Spleen (tissue), 11 donors: ENCODE measurements at regions not wholly inside any gene's neighbourhood (a gene's known extent, or its start where the extent isn't known, plus 50 kb on each side); places are given as distances from the start of the nearest gene placed in this dataset.

Experiments
- DNase-seq: peaks from one replicate; pipeline ENCODE4 v3.0.0-alpha.2; 2020
- H3K27ac ChIP-seq, 8 donors: fragments of 200-600 bp; sonication (generic) in 7 of 8; 1 replicate in 4 of 8; 2 replicates in 4 of 8; pipeline versions ENCODE4 v1.5.0 to v1.8.0; 2016 to 2021; ENCODE audit warnings: inconsistent platforms in 4 of 8, mild to moderate bottlenecking in 4 of 8, moderate library complexity in 1 of 8
- H3K27me3 ChIP-seq, 7 donors: fragments of 200-600 bp; sonication (generic) in 6 of 7; replicated peaks in 1 of 7; 1 replicate in 4 of 7; 2 replicates in 3 of 7; pipeline versions ENCODE4 v1.5.0 to v1.8.0; 2016 to 2021; ENCODE audit warnings: inconsistent platforms in 3 of 7, mild to moderate bottlenecking in 1 of 7
- H3K36me3 ChIP-seq, 6 donors: fragments of 200-600 bp; sonication (generic) in 5 of 6; 1 replicate in 4 of 6; 2 replicates in 2 of 6; pipeline versions ENCODE4 v1.5.0 to v1.8.0; 2016 to 2021; ENCODE audit warnings: inconsistent platforms in 2 of 6
- H3K4me1 ChIP-seq, 6 donors: fragments of 200-600 bp; sonication (generic) in 5 of 6; 1 replicate in 3 of 6; 2 replicates in 3 of 6; pipeline versions ENCODE4 v1.5.0 to v1.8.0; 2016 to 2021; ENCODE audit warnings: inconsistent platforms in 3 of 6
- H3K4me3 ChIP-seq, 8 donors: fragments of 200-600 bp; sonication (generic) in 7 of 8; 1 replicate in 4 of 8; 2 replicates in 4 of 8; pipeline versions ENCODE4 v1.5.0 to v1.8.0; 2016 to 2021; ENCODE audit warnings: inconsistent platforms in 4 of 8, mild to moderate bottlenecking in 4 of 8, moderate library complexity in 2 of 8
- H3K9me3 ChIP-seq, 8 donors: fragments of 200-600 bp; sonication (generic) in 7 of 8; 1 replicate in 4 of 8; 2 replicates in 4 of 8; pipeline versions ENCODE4 v1.5.0 to v1.8.0; 2016 to 2021; ENCODE audit warnings: inconsistent platforms in 4 of 8
- POLR2A ChIP-seq, 3 donors: fragments of 450-650 bp; IDR thresholded peaks; one replicate each; pipeline ENCODE4 v1.5.1; 2017; ENCODE audit warnings: antibody characterized with exemption in 3 of 3, mild to moderate bottlenecking in 1 of 3
- POLR2AphosphoS5 ChIP-seq, 3 donors: sonication (generic); formaldehyde crosslinking; IDR thresholded peaks; one replicate each; pipeline ENCODE4 v1.5.1; 2017; ENCODE audit warnings: antibody characterized with exemption in 3 of 3
- WGBS, 5 donors: extraction: QIAGEN DNeasy Blood & Tissue Kit in 3 of 5; methylation state at CpG; one replicate each; pipeline versions ENCODE4 v1.1.5 to v1.1.7; 2013 to 2018; 5-methylcytosine and 5-hydroxymethylcytosine counted together
- intact Hi-C: fragments of 100-400 bp; cut with DNase I; formaldehyde crosslinking; loops from one replicate; pipeline ENCODE4 v1.15.0; 2023; ENCODE audit warnings: low total_unique reads
- TF ChIP-seq, protein P1 (sequence below), 11 experiments: fragments of 200-600 bp in 7 of 11; fragments of 450-650 bp in 4 of 11; sonication (generic) in 4 of 11; IDR thresholded peaks in 8 of 11; conservative IDR thresholded peaks in 3 of 11; 1 replicate in 7 of 11; 2 replicates in 4 of 11; pipeline versions ENCODE4 v1.4.0 to v1.8.0; 2016 to 2021; ENCODE audit warnings: antibody characterized with exemption in 11 of 11, inconsistent platforms in 4 of 11, mild to moderate bottlenecking in 1 of 11
- donor health status: healthy with polysubstance abuse.
- donor health status: DM: no; HTN: no; CAD: no; lungs with moderate emphysema.
- donor health status: DM: no; HTN: no; CAD: no.
- donor health status: Bipolar disorder and iron deficiency.
- donor health status: healthy.
- donor health status: DM: no; HTN: no; CAD: no.
- donor health status: DM: yes; HTN: yes; CAD: no.

DNA sequence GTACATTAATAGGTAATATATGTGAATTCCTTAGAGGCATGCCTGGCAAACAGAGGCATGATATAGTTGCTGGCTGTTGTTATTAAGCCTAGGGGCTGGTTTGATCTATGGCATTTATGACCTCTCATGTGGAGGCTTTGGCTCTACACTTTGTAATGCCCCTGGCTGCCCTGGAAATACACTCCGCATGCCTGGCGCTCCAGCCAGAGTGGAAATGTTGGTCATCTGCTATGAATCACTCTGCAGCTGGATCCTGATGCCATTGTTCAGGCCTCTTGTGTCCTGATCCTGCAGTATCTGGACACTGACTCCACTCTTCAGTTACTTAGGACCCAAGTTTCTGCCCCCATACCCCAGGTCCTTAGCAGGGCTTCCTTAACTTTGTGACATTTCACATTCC lies 200.5 kb upstream of the PCSK2 start:
- H3K4me3 ChIP-seq, result no peak overlapping the region
- intact Hi-C loops, result no loop called here
- no peaks in the 10 kb centered on the region for H3K27me3 ChIP-seq
- WGBS, 5 donors, result 76 to 95% (median 91%) methylated on average over 2 of the region's 2 CpGs
- no peak overlapping the region for H3K27ac ChIP-seq
- no peaks in the 10 kb centered on the region for H3K4me1 ChIP-seq
- no peak for DNase-seq
- no peaks in the 10 kb centered on the region for H3K36me3 ChIP-seq
- no peak for TF ChIP-seq POLR2AphosphoS5 (IDR thresholded peaks at IDR 0.05)
- TF ChIP-seq, protein P1, sequence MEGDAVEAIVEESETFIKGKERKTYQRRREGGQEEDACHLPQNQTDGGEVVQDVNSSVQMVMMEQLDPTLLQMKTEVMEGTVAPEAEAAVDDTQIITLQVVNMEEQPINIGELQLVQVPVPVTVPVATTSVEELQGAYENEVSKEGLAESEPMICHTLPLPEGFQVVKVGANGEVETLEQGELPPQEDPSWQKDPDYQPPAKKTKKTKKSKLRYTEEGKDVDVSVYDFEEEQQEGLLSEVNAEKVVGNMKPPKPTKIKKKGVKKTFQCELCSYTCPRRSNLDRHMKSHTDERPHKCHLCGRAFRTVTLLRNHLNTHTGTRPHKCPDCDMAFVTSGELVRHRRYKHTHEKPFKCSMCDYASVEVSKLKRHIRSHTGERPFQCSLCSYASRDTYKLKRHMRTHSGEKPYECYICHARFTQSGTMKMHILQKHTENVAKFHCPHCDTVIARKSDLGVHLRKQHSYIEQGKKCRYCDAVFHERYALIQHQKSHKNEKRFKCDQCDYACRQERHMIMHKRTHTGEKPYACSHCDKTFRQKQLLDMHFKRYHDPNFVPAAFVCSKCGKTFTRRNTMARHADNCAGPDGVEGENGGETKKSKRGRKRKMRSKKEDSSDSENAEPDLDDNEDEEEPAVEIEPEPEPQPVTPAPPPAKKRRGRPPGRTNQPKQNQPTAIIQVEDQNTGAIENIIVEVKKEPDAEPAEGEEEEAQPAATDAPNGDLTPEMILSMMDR (IDR thresholded peaks at IDR 0.05 in 8 of 11, conservative IDR thresholded peaks at IDR 0.05 in 3 of 11), result no peak
- no peak for TF ChIP-seq POLR2A (IDR thresholded peaks at IDR 0.05)
- H3K9me3 ChIP-seq, result peaks cover 0 to 32% (median 20%) of the 10 kb centered on the region in 8 donors

DNA sequence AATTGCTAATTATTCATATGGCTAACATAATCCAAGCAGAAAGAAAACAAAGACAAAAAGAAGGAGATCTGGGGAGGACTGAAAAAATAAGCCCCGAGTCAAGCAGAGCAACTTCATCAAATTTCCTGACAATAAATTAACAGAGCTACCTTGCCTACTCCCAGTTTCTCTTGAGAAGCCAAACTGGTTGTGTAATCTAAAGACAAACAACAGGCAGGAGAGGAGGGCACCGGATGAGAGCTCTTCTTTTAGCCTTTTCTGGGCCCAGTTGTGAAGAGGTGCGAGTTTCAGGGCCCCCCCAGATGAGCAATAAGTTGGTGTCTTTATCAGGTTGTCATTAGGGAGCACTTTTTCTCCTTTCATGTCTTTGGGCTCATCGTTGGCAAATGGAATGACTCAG lies 197.1 kb upstream of the PCSK2 start:
- DNase-seq, result no peak
- intact Hi-C loops, result no loop called here
- WGBS, 5 donors, result 62 to 80% (median 68%) methylated on average over 4 of the region's 4 CpGs
- Histone ChIP-seq H3K27me3 (no peaks in the 10 kb centered on the region), H3K9me3 (peaks cover 0 to 35% (median 20%) of the 10 kb centered on the region in 8 donors), H3K4me3 (no peak overlapping the region), H3K36me3 (no peaks in the 10 kb centered on the region), H3K27ac (no peak overlapping the region), H3K4me1 (no peaks in the 10 kb centered on the region)
- no peak for TF ChIP-seq POLR2AphosphoS5 (IDR thresholded peaks at IDR 0.05)

DNA sequence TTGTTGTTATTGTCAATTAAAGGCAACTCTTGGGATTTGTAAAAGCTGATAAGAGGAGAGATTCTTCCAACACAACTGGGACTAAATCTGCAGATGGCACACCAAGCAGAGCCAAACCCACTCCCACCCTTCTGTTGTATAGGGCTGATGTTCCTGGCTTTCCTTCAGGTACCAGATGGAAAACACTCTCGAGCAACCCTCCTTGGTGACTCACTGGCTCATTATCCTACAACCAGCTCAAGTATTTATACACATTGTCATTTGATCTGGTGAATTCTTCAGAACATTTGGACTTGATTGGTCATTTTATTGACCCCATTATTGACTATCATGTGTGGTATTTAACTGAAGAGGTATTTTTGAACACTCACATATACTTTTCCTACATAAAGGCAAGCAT lies 190.3 kb upstream of the PCSK2 start:
- Histone ChIP-seq H3K27me3 (no peaks in the 10 kb centered on the region), H3K4me3 (no peak overlapping the region), H3K36me3 (no peaks in the 10 kb centered on the region), H3K4me1 (no peaks in the 10 kb centered on the region), H3K27ac (no peak overlapping the region), H3K9me3 (peaks cover 0 to 9% (median 0%) of the 10 kb centered on the region in 8 donors)
- TF ChIP-seq POLR2AphosphoS5 (IDR thresholded peaks at IDR 0.05) (no peak), POLR2A (IDR thresholded peaks at IDR 0.05) (no peak)
- TF ChIP-seq, protein P1 (IDR thresholded peaks at IDR 0.05 in 8 of 11, conservative IDR thresholded peaks at IDR 0.05 in 3 of 11), result no peak
- WGBS, 5 donors, result 36 to 65% (median 47%) methylated on average over 1 of the region's 1 CpG
- no peak for DNase-seq
- intact Hi-C loops, result no loop called here

DNA sequence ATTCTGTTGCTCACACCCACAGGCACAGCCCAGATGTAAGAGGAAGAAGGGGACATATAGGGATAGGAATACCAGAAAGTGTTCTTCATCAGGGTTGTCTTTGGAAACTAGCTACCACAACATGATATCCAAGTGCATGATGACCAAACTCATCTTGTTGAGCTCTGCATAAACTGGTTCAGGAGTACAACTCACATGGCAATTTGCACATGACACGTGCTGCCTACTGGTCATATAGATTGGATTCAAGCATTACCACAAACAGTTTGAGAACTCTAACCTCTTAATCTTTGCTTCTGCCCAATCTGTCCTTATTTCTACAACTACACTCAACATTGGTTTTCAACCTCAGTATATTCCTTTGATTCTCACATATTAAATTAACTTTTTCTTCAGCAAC lies 184.7 kb upstream of the PCSK2 start:
- WGBS, 5 donors, result 60 to 89% (median 68%) methylated on average over 1 of the region's 1 CpG
- Histone ChIP-seq H3K27me3 (no peaks in the 10 kb centered on the region), H3K36me3 (no peaks in the 10 kb centered on the region), H3K4me3 (no peak overlapping the region), H3K4me1 (no peaks in the 10 kb centered on the region), H3K27ac (no peak overlapping the region), H3K9me3 (no peaks in the 10 kb centered on the region)
- TF ChIP-seq, protein P1 (IDR thresholded peaks at IDR 0.05 in 8 of 11, conservative IDR thresholded peaks at IDR 0.05 in 3 of 11), result no peak
- TF ChIP-seq POLR2AphosphoS5 (IDR thresholded peaks at IDR 0.05), result no peak
- no peak for TF ChIP-seq POLR2A (IDR thresholded peaks at IDR 0.05)
- intact Hi-C loops, result no loop called here
- no peak for DNase-seq

DNA sequence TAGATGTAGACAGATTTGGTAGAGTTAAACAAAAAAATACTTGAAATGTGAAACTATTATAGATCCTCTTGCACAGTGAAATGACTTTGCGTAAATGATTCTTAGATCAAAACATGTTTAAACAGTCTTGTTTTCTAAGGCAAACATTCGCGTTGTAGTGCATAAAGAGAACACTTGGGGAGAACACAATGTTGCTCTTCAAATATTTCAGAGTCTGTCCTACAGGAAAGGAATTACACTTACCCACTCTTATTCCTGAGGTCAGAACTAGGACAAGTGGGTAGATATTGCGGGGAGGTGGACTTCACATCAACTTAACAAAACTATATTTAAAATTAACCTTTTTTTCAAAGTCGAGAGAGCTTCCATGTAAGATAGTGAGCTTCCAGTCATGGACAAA lies 183.5 kb upstream of the PCSK2 start:
- Histone ChIP-seq H3K9me3 (no peaks in the 10 kb centered on the region), H3K27ac (no peak overlapping the region), H3K4me3 (no peak overlapping the region), H3K4me1 (no peaks in the 10 kb centered on the region), H3K36me3 (no peaks in the 10 kb centered on the region), H3K27me3 (no peaks in the 10 kb centered on the region)
- TF ChIP-seq POLR2AphosphoS5 (IDR thresholded peaks at IDR 0.05) (no peak), POLR2A (IDR thresholded peaks at IDR 0.05) (no peak)
- TF ChIP-seq, protein P1 (IDR thresholded peaks at IDR 0.05 in 8 of 11, conservative IDR thresholded peaks at IDR 0.05 in 3 of 11), result no peak
- intact Hi-C loops, result no loop called here
- 88 to 93% (median 90%) methylated on average over 5 of the region's 5 CpGs for WGBS, 5 donors
- no peak for DNase-seq
